GM18505 (cell line): ENCODE measurements at regions not wholly inside any gene's neighbourhood (a gene's known extent, or its start where the extent isn't known, plus 50 kb on each side); places are given as distances from the start of the nearest gene placed in this dataset.
"Not testable (repeated sequence)": the region's sequence is repeated elsewhere in the genome, so short reads cannot be mapped to it uniquely, and the experiment has no call there.

Experiments used
- ATAC-seq: cut with Tn5 transposase; IDR thresholded peaks from one replicate; pipeline ENCODE4 v1.9.1; 2021; ENCODE audit not compliant: unreplicated experiment

GRCh38 chr9:66764799-66765493 is 135.6 kb upstream of the ZNF658 start:
- ATAC-seq: peak; percentile 96

GRCh38 chr9:66765531-66765930 is 135.0 kb upstream of the ZNF658 start:
- not testable (repeated sequence) for ATAC-seq

- ATAC-seq: not testable (repeated sequence)
Measured at GRCh38 chr9:66771504-66771903, 129.0 kb upstream of the ZNF658 start.

GRCh38 chr9:66774618-66775017 is 125.9 kb upstream of the ZNF658 start:
- not testable (repeated sequence) for ATAC-seq

GRCh38 chr9:66779944-66780661 is 120.4 kb upstream of the ZNF658 start:
- not testable (repeated sequence) for ATAC-seq

- not testable (repeated sequence) for ATAC-seq
Measured at GRCh38 chr9:66781240-66781639, 119.3 kb upstream of the ZNF658 start.

- not testable (repeated sequence) for ATAC-seq
Measured at GRCh38 chr9:66782010-66782409, 118.5 kb upstream of the ZNF658 start.

GRCh38 chr9:66785603-66786002 is 114.9 kb upstream of the ZNF658 start:
- ATAC-seq: not testable (repeated sequence)

- not testable (repeated sequence) for ATAC-seq
Measured at GRCh38 chr9:66791092-66791750, 109.3 kb upstream of the ZNF658 start.

- not testable (repeated sequence) for ATAC-seq
Measured at GRCh38 chr9:66794769-66795168, 105.8 kb upstream of the ZNF658 start.

GRCh38 chr9:66795723-66796503 is 104.6 kb upstream of the ZNF658 start:
- ATAC-seq: not testable (repeated sequence)

GRCh38 chr9:66797905-66798616 is 102.5 kb upstream of the ZNF658 start:
- ATAC-seq: not testable (repeated sequence)

GRCh38 chr9:66803619-66804018 is 96.9 kb upstream of the ZNF658 start:
- not testable (repeated sequence) for ATAC-seq

- ATAC-seq: not testable (repeated sequence)
Measured at GRCh38 chr9:66810247-66810646, 90.3 kb upstream of the ZNF658 start.

GRCh38 chr9:66812367-66812766 is 88.2 kb upstream of the ZNF658 start:
- not testable (repeated sequence) for ATAC-seq

GRCh38 chr9:66812967-66813366 is 87.6 kb upstream of the ZNF658 start:
- not testable (repeated sequence) for ATAC-seq

GRCh38 chr9:66814038-66814437 is 86.5 kb upstream of the ZNF658 start:
- not testable (repeated sequence) for ATAC-seq

- not testable (repeated sequence) for ATAC-seq
Measured at GRCh38 chr9:66819510-66819909, 81.0 kb upstream of the ZNF658 start.

GRCh38 chr9:66820014-66820660 is 80.4 kb upstream of the ZNF658 start:
- ATAC-seq: not testable (repeated sequence)
